ENCODE measurements at regions not wholly inside any gene's neighbourhood (a gene's known extent, or its start where the extent isn't known, plus 50 kb on each side); places are given as distances from the start of the nearest gene placed in this dataset.
A peak's percentile ranks its signal among the peaks of the same experiment; 100 is the strongest.
"Not testable (repeated sequence)": the region's sequence is repeated elsewhere in the genome, so short reads cannot be mapped to it uniquely, and the experiment has no call there.

DNA sequence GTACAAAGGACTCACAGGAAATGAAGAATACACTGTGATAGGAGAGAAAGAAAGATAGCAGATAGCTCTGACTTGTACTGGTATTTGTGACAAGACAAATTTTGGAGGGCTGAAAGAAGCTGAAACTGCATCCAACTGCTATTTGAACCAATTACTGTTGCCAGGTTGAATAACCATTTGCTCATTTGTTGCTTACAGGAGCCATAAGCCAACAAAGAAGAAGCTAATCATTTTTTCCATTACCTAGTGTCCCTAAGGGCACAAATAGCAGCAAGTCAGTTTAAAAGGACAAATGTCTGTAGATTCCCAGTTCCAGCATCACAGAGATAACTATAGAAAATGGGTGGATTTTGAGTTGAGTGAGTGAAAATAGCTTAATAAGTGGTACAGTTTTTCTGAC, 376.9 kb upstream of the ARPP21 start:
- TF ChIP-seq, protein P1, sequence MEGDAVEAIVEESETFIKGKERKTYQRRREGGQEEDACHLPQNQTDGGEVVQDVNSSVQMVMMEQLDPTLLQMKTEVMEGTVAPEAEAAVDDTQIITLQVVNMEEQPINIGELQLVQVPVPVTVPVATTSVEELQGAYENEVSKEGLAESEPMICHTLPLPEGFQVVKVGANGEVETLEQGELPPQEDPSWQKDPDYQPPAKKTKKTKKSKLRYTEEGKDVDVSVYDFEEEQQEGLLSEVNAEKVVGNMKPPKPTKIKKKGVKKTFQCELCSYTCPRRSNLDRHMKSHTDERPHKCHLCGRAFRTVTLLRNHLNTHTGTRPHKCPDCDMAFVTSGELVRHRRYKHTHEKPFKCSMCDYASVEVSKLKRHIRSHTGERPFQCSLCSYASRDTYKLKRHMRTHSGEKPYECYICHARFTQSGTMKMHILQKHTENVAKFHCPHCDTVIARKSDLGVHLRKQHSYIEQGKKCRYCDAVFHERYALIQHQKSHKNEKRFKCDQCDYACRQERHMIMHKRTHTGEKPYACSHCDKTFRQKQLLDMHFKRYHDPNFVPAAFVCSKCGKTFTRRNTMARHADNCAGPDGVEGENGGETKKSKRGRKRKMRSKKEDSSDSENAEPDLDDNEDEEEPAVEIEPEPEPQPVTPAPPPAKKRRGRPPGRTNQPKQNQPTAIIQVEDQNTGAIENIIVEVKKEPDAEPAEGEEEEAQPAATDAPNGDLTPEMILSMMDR (IDR thresholded peaks at IDR 0.05; ENCODE audit: insufficient read depth, low read depth, low read length, missing control alignments) = no peak
- no peak for DNase-seq (ENCODE audit: low read depth)
- H3K4me3 ChIP-seq (ENCODE audit: low read length) = no peak overlapping the region

GRCh38 chr3:35263477-35263876, 375.8 kb upstream of the ARPP21 start:
- TF ChIP-seq, protein P1 (IDR thresholded peaks at IDR 0.05; ENCODE audit: insufficient read depth, low read depth, low read length, missing control alignments) = no peak
- no peak overlapping the region for H3K4me3 ChIP-seq (ENCODE audit: low read length)
- DNase-seq (ENCODE audit: low read depth) = peak; percentile 1

DNA sequence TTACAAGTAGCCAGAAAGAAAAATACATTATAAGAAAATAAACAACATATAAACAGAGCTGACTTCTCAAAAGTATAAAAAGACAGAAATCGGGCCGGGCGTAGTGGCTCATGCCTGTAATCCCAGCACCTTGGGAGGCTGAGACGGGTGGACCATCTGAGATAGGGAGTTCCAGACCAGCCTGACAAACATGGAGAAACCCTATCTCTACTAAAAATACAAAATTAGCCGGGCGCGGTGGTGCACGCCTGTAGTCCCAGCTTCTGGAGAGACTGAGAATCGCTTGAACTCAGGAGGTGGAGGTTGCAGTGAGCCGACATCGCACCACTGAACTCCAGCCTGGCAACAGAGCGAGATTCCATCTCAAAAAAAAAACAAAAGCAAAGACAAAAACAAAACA, 373.3 kb upstream of the ARPP21 start:
- H3K4me3 ChIP-seq (ENCODE audit: low read length); DNase-seq (ENCODE audit: low read depth): not testable (repeated sequence)

DNA sequence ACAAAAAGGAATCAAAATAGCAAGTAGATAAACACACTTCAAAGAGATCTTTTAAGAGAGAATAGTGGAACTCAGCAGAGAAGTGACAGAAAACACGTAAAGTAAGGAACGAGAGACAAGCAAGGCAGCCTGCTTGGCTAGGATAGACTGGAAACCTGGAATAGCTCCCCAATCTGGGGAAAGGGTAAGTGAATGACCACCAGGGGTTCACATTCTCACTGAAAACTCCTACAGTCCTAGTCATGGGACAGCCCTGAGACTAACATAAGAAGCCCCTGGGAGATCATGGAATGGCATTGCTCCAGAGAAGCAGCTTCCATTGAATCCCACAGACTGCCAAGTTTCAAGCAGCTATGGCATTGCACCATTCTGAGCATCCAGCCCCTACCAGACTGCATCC, 363.6 kb upstream of the ARPP21 start:
- DNase-seq (ENCODE audit: low read depth) = no peak
- H3K4me3 ChIP-seq (ENCODE audit: low read length) = no peak overlapping the region
- TF ChIP-seq, protein P1 (IDR thresholded peaks at IDR 0.05; ENCODE audit: insufficient read depth, low read depth, low read length, missing control alignments) = no peak

GRCh38 chr3:35276568-35276967, 362.8 kb upstream of the ARPP21 start:
- DNase-seq (ENCODE audit: low read depth) = no peak
- H3K4me3 ChIP-seq (ENCODE audit: low read length) = no peak overlapping the region
- TF ChIP-seq, protein P1 (IDR thresholded peaks at IDR 0.05; ENCODE audit: insufficient read depth, low read depth, low read length, missing control alignments) = no peak

DNA sequence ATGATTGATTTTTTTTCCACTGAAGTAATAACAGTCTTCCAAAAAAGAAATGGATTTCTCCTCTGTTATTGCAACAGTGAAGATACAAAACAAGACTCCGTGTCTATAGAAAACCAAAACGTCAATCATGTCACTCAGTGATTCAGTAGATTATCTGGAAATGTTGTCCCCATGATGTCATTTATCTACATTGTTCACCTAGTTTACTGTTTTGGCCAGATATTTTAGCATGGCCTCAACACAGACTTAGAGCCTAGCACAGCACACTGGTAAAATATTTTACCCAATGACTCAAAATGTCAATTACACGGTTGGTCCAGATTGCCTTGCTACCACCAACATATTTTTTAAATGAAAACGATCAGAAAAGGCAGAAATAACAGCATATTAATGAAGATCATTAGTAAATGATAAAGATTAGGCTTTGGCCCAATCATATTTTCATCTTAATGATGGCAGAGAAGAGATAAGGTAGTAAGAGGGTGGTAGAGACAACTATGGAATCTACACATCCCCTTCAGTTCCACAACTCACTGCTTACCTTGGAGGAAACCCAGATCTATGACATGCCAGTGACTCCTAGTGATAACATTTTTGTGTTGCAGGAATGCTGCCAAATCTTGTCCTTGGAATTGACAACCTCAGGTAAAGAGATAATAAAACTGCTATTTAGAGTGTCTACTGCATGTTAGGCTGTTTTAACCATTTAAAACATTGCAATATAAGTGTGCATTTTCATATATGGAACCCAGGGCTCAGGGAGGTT, 347.7 kb upstream of the ARPP21 start:
- no peak overlapping the region for H3K4me3 ChIP-seq (ENCODE audit: low read length)
- no peak for DNase-seq (ENCODE audit: low read depth)
- TF ChIP-seq, protein P1 (IDR thresholded peaks at IDR 0.05; ENCODE audit: insufficient read depth, low read depth, low read length, missing control alignments) = no peak

- TF ChIP-seq, protein P1 (IDR thresholded peaks at IDR 0.05; ENCODE audit: insufficient read depth, low read depth, low read length, missing control alignments) = no peak
- no peak for DNase-seq (ENCODE audit: low read depth)
- H3K4me3 ChIP-seq (ENCODE audit: low read length) = no peak overlapping the region
These were observed 346.8 kb upstream of the ARPP21 start for GRCh38 chr3:35292568-35292967.
